HCT116 (cell line): ENCODE measurements at regions not wholly inside any gene's neighbourhood (a gene's known extent, or its start where the extent isn't known, plus 50 kb on each side); places are given as distances from the start of the nearest gene placed in this dataset.

ENCODE experiments used
- ATAC-seq: fragments of 200-7000 bp; cut with Tn5 transposase; 2 replicates; pipeline ENCODE4 v1.9.1; 2020; ENCODE audit warnings: mild to moderate bottlenecking, moderate library complexity
- BruUV-seq: library from RNA; stranded (reverse); fragments of 400-500 nt; replicated peaks from 2 replicates; lab custom pipeline; 2021; lab: Mats Ljungman, UMichigan
- CTCF ChIA-PET: fragments of 300-600 bp; sonication (Branson Sonifier 250); formaldehyde crosslinking; loops from one replicate; lab custom pipeline; 2021; ENCODE audit warnings: antibody characterized with exemption; lab: Charles Lee
- POLR2A ChIA-PET: fragments of 300-600, 350-600 bp; sonication (Branson Sonifier 250); formaldehyde crosslinking; loops from one replicate; lab custom pipeline; 2021; ENCODE audit warnings: antibody characterized with exemption; lab: Charles Lee
- RAD21 ChIA-PET, 2 experiments: fragments of 300-600 bp; sonication (Branson Sonifier 250); formaldehyde crosslinking; loops; one replicate each; lab custom pipeline; 2023; ENCODE audit warnings: low total read pairs in 2 of 2; ENCODE audit not compliant: uncharacterized antibody in 2 of 2, unreplicated experiment in 2 of 2, low non-redundant PET in 1 of 2; lab: Charles Lee
- DNase-seq: peaks from one replicate; pipeline ENCODE4 v3.0.0-alpha.2; 2010; ENCODE audit warnings: low read depth, low spot score
- H2AFZ ChIP-seq: fragments of 200-600 bp; shearing (Covaris generic), sonication (generic); 2 replicates; pipeline ENCODE4 v1.6.1; 2017; ENCODE audit warnings: low read depth, mixed run types, mixed read lengths, antibody characterized with exemption, low read length; ENCODE audit not compliant: poor library complexity, severe bottlenecking
- H3K27ac ChIP-seq: 2 replicates; pipeline ENCODE4 v1.5.1; 2012; ENCODE audit warnings: low read depth, low read length
- H3K27me3 ChIP-seq: fragments of 200-600 bp; sonication (generic); 2 replicates; pipeline ENCODE4 v1.6.1; 2016; ENCODE audit warnings: mixed run types, low read length, mixed read lengths; ENCODE audit not compliant: insufficient read depth
- H3K36me3 ChIP-seq, 2 experiments: fragments of 200-500 bp in 1 of 2; fragments of 200-600 bp in 1 of 2; sonication (Bioruptor generic) in 1 of 2; sonication (generic) in 1 of 2; 2 replicates each; pipeline versions ENCODE4 v1.5.1 to v1.6.1; 2014 to 2016; ENCODE audit warnings: low read length in 2 of 2, inconsistent platforms in 1 of 2, mixed read lengths in 1 of 2, mixed run types in 1 of 2; ENCODE audit not compliant: insufficient read depth in 2 of 2, control insufficient read depth in 1 of 2
- H3K4me1 ChIP-seq, 2 experiments: fragments of 200-600 bp in 1 of 2; sonication (generic) in 1 of 2; 2 replicates each; pipeline versions ENCODE4 v1.5.1 to v1.6.1; 2012 to 2017; ENCODE audit warnings: low read length in 2 of 2, inconsistent platforms in 1 of 2, mild to moderate bottlenecking in 1 of 2, mixed read lengths in 1 of 2, mixed run types in 1 of 2, moderate library complexity in 1 of 2; ENCODE audit not compliant: insufficient read depth in 2 of 2, control insufficient read depth in 1 of 2
- H3K4me2 ChIP-seq: fragments of 200-600 bp; sonication (generic); 2 replicates; pipeline ENCODE4 v1.6.1; 2017; ENCODE audit warnings: mixed run types, low read length, mixed read lengths
- H3K4me3 ChIP-seq, 2 experiments: fragments of 200-600 bp in 1 of 2; sonication (generic) in 1 of 2; replicated peaks in 1 of 2; 2 replicates each; pipeline ENCODE4 v1.5.1; 2011 to 2016; ENCODE audit warnings: low read length in 2 of 2, control low read depth in 1 of 2, low read depth in 1 of 2, mild to moderate bottlenecking in 1 of 2, mixed read lengths in 1 of 2, mixed run types in 1 of 2
- H3K79me2 ChIP-seq: fragments of 200-600 bp; sonication (generic); 2 replicates; pipeline ENCODE4 v1.6.1; 2017; ENCODE audit warnings: mild to moderate bottlenecking, mixed run types, low read length, moderate library complexity, mixed read lengths; ENCODE audit not compliant: insufficient read depth
- H3K9ac ChIP-seq: fragments of 200-600 bp; sonication (generic); 2 replicates; pipeline ENCODE4 v1.6.1; 2016; ENCODE audit warnings: low read length, mixed read lengths
- H3K9me2 ChIP-seq: fragments of 200-600 bp; sonication (generic), shearing (Covaris generic); 2 replicates; pipeline ENCODE4 v1.6.1; 2017; ENCODE audit warnings: mixed run types, mild to moderate bottlenecking, moderate library complexity; ENCODE audit not compliant: insufficient read depth
- H3K9me3 ChIP-seq, 2 experiments: fragments of 200-500 bp in 1 of 2; fragments of 200-600 bp in 1 of 2; sonication (Bioruptor generic) in 1 of 2; sonication (generic) in 1 of 2; 2 replicates each; pipeline ENCODE4 v1.6.1; 2014 to 2017; ENCODE audit warnings: low read length in 2 of 2, mixed read lengths in 2 of 2, inconsistent platforms in 1 of 2, low read depth in 1 of 2, mild to moderate bottlenecking in 1 of 2, mixed run types in 1 of 2, moderate library complexity in 1 of 2; ENCODE audit not compliant: control insufficient read depth in 1 of 2, insufficient read depth in 1 of 2
- H4K20me1 ChIP-seq: fragments of 200-600 bp; sonication (generic), shearing (Covaris generic); 2 replicates; pipeline ENCODE4 v1.6.1; 2017; ENCODE audit warnings: mixed run types, mild to moderate bottlenecking, moderate library complexity; ENCODE audit not compliant: insufficient read depth
- ATF3 ChIP-seq: IDR thresholded peaks from 2 replicates; pipeline ENCODE4 v1.6.1; 2012
- CBX3 ChIP-seq: IDR thresholded peaks from 2 replicates; pipeline ENCODE4 v1.6.1; 2012; ENCODE audit warnings: low read depth
- CEBPB ChIP-seq: IDR thresholded peaks from 2 replicates; pipeline ENCODE4 v1.6.1; 2012; ENCODE audit warnings: low read depth
- CTCF ChIP-seq, 3 experiments: fragments of 200-600 bp in 1 of 3; sonication (generic) in 1 of 3; IDR thresholded peaks in 2 of 3; conservative IDR thresholded peaks in 1 of 3; 2 replicates each; pipeline ENCODE4 v1.5.1; 2012 to 2017; ENCODE audit warnings: low read depth in 2 of 3, low read length in 2 of 3, antibody characterized with exemption in 1 of 3, borderline replicate concordance in 1 of 3, control low read depth in 1 of 3, mild to moderate bottlenecking in 1 of 3, mixed read lengths in 1 of 3, mixed run types in 1 of 3, moderate library complexity in 1 of 3; ENCODE audit not compliant: insufficient read depth in 1 of 3
- EGR1 ChIP-seq: IDR thresholded peaks from 2 replicates; pipeline ENCODE4 v1.6.1; 2012; ENCODE audit warnings: low read depth
- ELF1 ChIP-seq: IDR thresholded peaks from 2 replicates; pipeline ENCODE4 v1.6.1; 2012; ENCODE audit warnings: low read depth, borderline replicate concordance
- FOSL1 ChIP-seq: IDR thresholded peaks from 2 replicates; pipeline ENCODE4 v1.6.1; 2012; ENCODE audit warnings: low read depth
- MAX ChIP-seq: IDR thresholded peaks from 2 replicates; pipeline ENCODE4 v1.6.1; 2012
- POLR2A ChIP-seq: IDR thresholded peaks from 2 replicates; pipeline ENCODE4 v1.7.0; 2011; ENCODE audit warnings: borderline replicate concordance; ENCODE audit not compliant: insufficient read depth, insufficient read length; ENCODE audit errors: extremely low read depth
- POLR2AphosphoS5 ChIP-seq: IDR thresholded peaks from 2 replicates; pipeline ENCODE4 v1.6.1; 2011; ENCODE audit warnings: mild to moderate bottlenecking, low read depth, low read length, moderate library complexity
- RAD21 ChIP-seq: IDR thresholded peaks from 2 replicates; pipeline ENCODE4 v1.6.1; 2012; ENCODE audit warnings: low read depth, mild to moderate bottlenecking
- REST ChIP-seq: IDR thresholded peaks from 2 replicates; pipeline ENCODE4 v1.6.1; 2012; ENCODE audit warnings: low read depth
- SIN3A ChIP-seq: IDR thresholded peaks from 2 replicates; pipeline ENCODE4 v1.6.1; 2012; ENCODE audit warnings: low read depth
- SP1 ChIP-seq: IDR thresholded peaks from 2 replicates; pipeline ENCODE4 v1.6.1; 2012; ENCODE audit warnings: low read depth
- YY1 ChIP-seq: IDR thresholded peaks from 2 replicates; pipeline ENCODE4 v1.6.1; 2011; ENCODE audit warnings: low read length, low read depth, moderate library complexity, mild to moderate bottlenecking; ENCODE audit not compliant: insufficient replicate concordance; ENCODE audit errors: extremely low read depth
- ZBTB33 ChIP-seq: IDR thresholded peaks from 2 replicates; pipeline ENCODE4 v1.6.1; 2011; ENCODE audit warnings: mild to moderate bottlenecking, low read length, moderate library complexity; ENCODE audit not compliant: insufficient replicate concordance; ENCODE audit errors: extremely low read depth
- ZFX ChIP-seq: fragments of 450-650 bp; IDR thresholded peaks from 2 replicates; pipeline ENCODE4 v1.6.1; 2017
- ZNF274 ChIP-seq: fragments of 200-500 bp; sonication (Bioruptor generic); IDR thresholded peaks from 2 replicates; pipeline ENCODE4 v1.6.1; 2014; ENCODE audit warnings: mild to moderate bottlenecking, low read depth, low read length, inconsistent platforms
- intact Hi-C: fragments of 100-400 bp; cut with micrococcal nuclease; formaldehyde crosslinking; loops from 2 replicates; pipeline ENCODE4 v1.10.0; 2022

- TF ChIP-seq CEBPB (no peak), EGR1 (no peak), POLR2A (no peak), YY1 (no peak), SIN3A (no peak), POLR2AphosphoS5 (no peak), CBX3 (no peak), CTCF (IDR thresholded peaks at IDR 0.05 in 2 of 3, conservative IDR thresholded peaks at IDR 0.05 in 1 of 3; ENCODE audit: borderline replicate concordance in 1 of 3, insufficient read depth in 1 of 3, low read depth in 2 of 3, low read length in 2 of 3) (no peak), ZNF274 (no peak), ZBTB33 (no peak), ATF3 (no peak), RAD21 (no peak), MAX (no peak), SP1 (no peak), REST (no peak), ZFX (no peak), FOSL1 (no peak), ELF1 (no peak)
- H2AFZ ChIP-seq: no peak overlapping the region
- H3K9me2 ChIP-seq: no peaks in the 10 kb centered on the region
- ATAC-seq: no peak
- no peak overlapping the region for H3K4me2 ChIP-seq
- no peaks in the 10 kb centered on the region for H3K27me3 ChIP-seq
- no peaks in the 10 kb centered on the region for H3K4me1 ChIP-seq
- no peaks in the 10 kb centered on the region for H3K36me3 ChIP-seq
- RAD21 ChIA-PET: no interaction called here
- CTCF ChIA-PET: no interaction called here
- no TSS peak for BruUV-seq
- H3K79me2 ChIP-seq: no peaks in the 10 kb centered on the region
- intact Hi-C loops: no loop called here
- no peak for DNase-seq
- no peaks in the 10 kb centered on the region for H3K9me3 ChIP-seq
- H3K4me3 ChIP-seq: no peak overlapping the region
- POLR2A ChIA-PET: interaction anchor here (0.5 kb wide), 1 partner anchor 206 kb away, joined by 3 read pairs; no protein-coding TSS in a partner anchor
- H3K27ac ChIP-seq: no peak overlapping the region
- H4K20me1 ChIP-seq: no peaks in the 10 kb centered on the region
- no peak overlapping the region for H3K9ac ChIP-seq
Measured at GRCh38 chr3:15892311-15893227, 94.8 kb upstream of the ANKRD28 start.
